Suprapubic skin (tissue), 4 donors: ENCODE measurements at regions not wholly inside any gene's neighbourhood (a gene's known extent, or its start where the extent isn't known, plus 50 kb on each side); places are given as distances from the start of the nearest gene placed in this dataset.

Source experiments
- DNase-seq, 2 donors: peaks; one replicate each; pipeline ENCODE4 v3.0.0-alpha.2; 2019; ENCODE audit warnings: low spot score in 2 of 2
- H3K27ac ChIP-seq: fragments of 200-600 bp; sonication (generic); one replicate; pipeline ENCODE4 v1.5.1; 2019
- H3K27me3 ChIP-seq: fragments of 200-600 bp; sonication (generic); one replicate; pipeline ENCODE4 v1.5.1; 2019
- H3K36me3 ChIP-seq: fragments of 200-600 bp; sonication (generic); one replicate; pipeline ENCODE4 v1.5.1; 2019
- H3K4me1 ChIP-seq: fragments of 200-600 bp; sonication (generic); one replicate; pipeline ENCODE4 v1.5.1; 2019
- H3K4me3 ChIP-seq: fragments of 200-600 bp; sonication (generic); one replicate; pipeline ENCODE4 v1.5.1; 2019; ENCODE audit warnings: mild to moderate bottlenecking
- H3K9me3 ChIP-seq: fragments of 200-600 bp; sonication (generic); one replicate; pipeline ENCODE4 v1.5.1; 2019
- EP300 ChIP-seq: sonication (generic); formaldehyde crosslinking; IDR thresholded peaks from one replicate; pipeline ENCODE4 v1.6.1; 2017; ENCODE audit warnings: antibody characterized with exemption
- POLR2A ChIP-seq, 2 donors: fragments of 450-650 bp; IDR thresholded peaks; one replicate each; pipeline ENCODE4 v1.6.1; 2017; ENCODE audit warnings: antibody characterized with exemption in 2 of 2, mild to moderate bottlenecking in 2 of 2, moderate library complexity in 2 of 2
- POLR2AphosphoS5 ChIP-seq, 3 donors: sonication (generic); formaldehyde crosslinking; IDR thresholded peaks; one replicate each; pipeline ENCODE4 v1.6.1; 2017; ENCODE audit warnings: antibody characterized with exemption in 3 of 3
- WGBS: methylation state at CpG from one replicate; pipeline ENCODE4 v1.1.5; 2018; 5-methylcytosine and 5-hydroxymethylcytosine counted together
- TF ChIP-seq, protein P1 (sequence below), 2 donors: fragments of 200-600 bp in 1 of 2; fragments of 450-650 bp in 1 of 2; sonication (generic) in 1 of 2; IDR thresholded peaks; one replicate each; pipeline ENCODE4 v1.5.1; 2016 to 2019; ENCODE audit warnings: antibody characterized with exemption in 2 of 2, mild to moderate bottlenecking in 1 of 2, moderate library complexity in 1 of 2

GRCh38 chr18:1995041-1995612 lies 576.2 kb downstream of the METTL4 start:
- no peak for TF ChIP-seq POLR2A (IDR thresholded peaks at IDR 0.05)
- TF ChIP-seq, protein P1, sequence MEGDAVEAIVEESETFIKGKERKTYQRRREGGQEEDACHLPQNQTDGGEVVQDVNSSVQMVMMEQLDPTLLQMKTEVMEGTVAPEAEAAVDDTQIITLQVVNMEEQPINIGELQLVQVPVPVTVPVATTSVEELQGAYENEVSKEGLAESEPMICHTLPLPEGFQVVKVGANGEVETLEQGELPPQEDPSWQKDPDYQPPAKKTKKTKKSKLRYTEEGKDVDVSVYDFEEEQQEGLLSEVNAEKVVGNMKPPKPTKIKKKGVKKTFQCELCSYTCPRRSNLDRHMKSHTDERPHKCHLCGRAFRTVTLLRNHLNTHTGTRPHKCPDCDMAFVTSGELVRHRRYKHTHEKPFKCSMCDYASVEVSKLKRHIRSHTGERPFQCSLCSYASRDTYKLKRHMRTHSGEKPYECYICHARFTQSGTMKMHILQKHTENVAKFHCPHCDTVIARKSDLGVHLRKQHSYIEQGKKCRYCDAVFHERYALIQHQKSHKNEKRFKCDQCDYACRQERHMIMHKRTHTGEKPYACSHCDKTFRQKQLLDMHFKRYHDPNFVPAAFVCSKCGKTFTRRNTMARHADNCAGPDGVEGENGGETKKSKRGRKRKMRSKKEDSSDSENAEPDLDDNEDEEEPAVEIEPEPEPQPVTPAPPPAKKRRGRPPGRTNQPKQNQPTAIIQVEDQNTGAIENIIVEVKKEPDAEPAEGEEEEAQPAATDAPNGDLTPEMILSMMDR (IDR thresholded peaks at IDR 0.05) = no peak
- TF ChIP-seq EP300 = no peak
- H3K27ac ChIP-seq = no peak overlapping the region
- H3K9me3 ChIP-seq = no peaks in the 10 kb centered on the region
- H3K4me3 ChIP-seq = no peak overlapping the region
- no peaks in the 10 kb centered on the region for H3K4me1 ChIP-seq
- no peaks in the 10 kb centered on the region for H3K36me3 ChIP-seq
- 60% methylated on average over 1 of the region's 1 CpG for WGBS
- no peak for DNase-seq
- H3K27me3 ChIP-seq = no peaks in the 10 kb centered on the region

- H3K27ac ChIP-seq = no peak overlapping the region
Observed at GRCh38 chr18:1998121-1998520, 573.2 kb downstream of the METTL4 start.

DNA sequence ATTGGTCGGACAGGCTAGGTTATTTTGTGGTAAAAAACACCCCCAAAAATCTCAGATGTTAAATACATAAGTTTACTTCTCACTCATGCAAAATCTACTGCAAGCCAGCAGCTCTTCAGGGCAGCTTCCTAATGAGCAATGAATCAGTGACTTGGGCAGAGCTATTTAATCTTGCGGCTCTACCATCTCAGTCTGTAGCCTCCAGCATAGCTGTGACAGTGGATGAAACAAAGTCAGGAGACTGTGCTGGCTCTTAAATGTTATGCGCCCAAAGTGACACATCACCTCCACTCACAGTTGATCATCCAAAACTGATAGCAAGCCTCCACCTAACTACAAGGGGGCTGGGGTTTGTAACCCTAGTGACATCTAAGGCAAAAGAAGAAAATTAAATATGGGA lies 571.9 kb downstream of the METTL4 start:
- Histone ChIP-seq H3K9me3 (no peaks in the 10 kb centered on the region), H3K36me3 (no peaks in the 10 kb centered on the region), H3K4me1 (no peaks in the 10 kb centered on the region), H3K4me3 (no peak overlapping the region), H3K27me3 (no peaks in the 10 kb centered on the region), H3K27ac (no peak overlapping the region)
- DNase-seq = no peak
- TF ChIP-seq POLR2A (IDR thresholded peaks at IDR 0.05) = no peak
- TF ChIP-seq, protein P1 (IDR thresholded peaks at IDR 0.05) = no peak
- no peak for TF ChIP-seq POLR2AphosphoS5 (IDR thresholded peaks at IDR 0.05)
- 79% methylated on average over 3 of the region's 3 CpGs for whole genome bisulfite sequencing

More at GRCh38 chr18:1998121-1998520, 573.2 kb downstream of the METTL4 start:
- TF ChIP-seq POLR2A (IDR thresholded peaks at IDR 0.05) (no peak), POLR2AphosphoS5 (IDR thresholded peaks at IDR 0.05) (no peak)
- TF ChIP-seq, protein P1 (IDR thresholded peaks at IDR 0.05) = no peak
- Histone ChIP-seq H3K9me3 (no peaks in the 10 kb centered on the region), H3K36me3 (no peaks in the 10 kb centered on the region), H3K4me3 (no peak overlapping the region), H3K27me3 (no peaks in the 10 kb centered on the region), H3K4me1 (no peaks in the 10 kb centered on the region)
- DNase-seq = no peak
- WGBS = 60% methylated on average over 2 of the region's 2 CpGs

GRCh38 chr18:2002151-2002550 lies 569.2 kb downstream of the METTL4 start:
- 62% methylated on average over 2 of the region's 2 CpGs for WGBS
- no peaks in the 10 kb centered on the region for H3K27me3 ChIP-seq
- TF ChIP-seq, protein P1 (IDR thresholded peaks at IDR 0.05) = no peak
- no peak for TF ChIP-seq POLR2AphosphoS5 (IDR thresholded peaks at IDR 0.05)
- no peak for TF ChIP-seq EP300
- no peak for TF ChIP-seq POLR2A (IDR thresholded peaks at IDR 0.05)
- no peaks in the 10 kb centered on the region for H3K36me3 ChIP-seq
- H3K9me3 ChIP-seq = no peaks in the 10 kb centered on the region
- H3K27ac ChIP-seq = no peak overlapping the region
- DNase-seq = no peak
- H3K4me1 ChIP-seq = no peaks in the 10 kb centered on the region
- H3K4me3 ChIP-seq = no peak overlapping the region

DNA sequence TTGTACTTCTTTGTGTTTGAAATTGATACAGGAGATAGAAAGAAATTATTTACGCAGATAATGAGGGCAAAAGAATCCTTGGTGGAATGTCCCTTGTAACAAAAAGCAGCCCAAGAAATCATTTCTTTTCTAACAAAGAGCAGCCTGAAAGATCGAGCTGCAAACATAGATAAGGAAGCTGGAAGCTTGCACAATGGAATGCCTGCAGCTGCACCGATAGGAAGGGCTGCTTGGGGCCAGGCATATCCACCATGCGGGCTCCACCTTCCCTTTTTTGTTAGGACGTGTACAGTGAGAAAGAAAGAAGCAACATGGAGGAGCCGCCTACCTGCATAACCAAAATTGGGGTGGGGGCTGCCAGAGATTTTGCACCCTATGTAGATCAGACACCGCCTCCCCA lies 568.7 kb downstream of the METTL4 start:
- TF ChIP-seq EP300 = no peak
- TF ChIP-seq POLR2A (IDR thresholded peaks at IDR 0.05) = no peak
- TF ChIP-seq, protein P1 (IDR thresholded peaks at IDR 0.05) = no peak
- 51% methylated on average over 7 of the region's 7 CpGs for whole genome bisulfite sequencing
- Histone ChIP-seq H3K27me3 (no peaks in the 10 kb centered on the region), H3K4me3 (no peak overlapping the region), H3K4me1 (no peaks in the 10 kb centered on the region), H3K27ac (no peak overlapping the region), H3K9me3 (no peaks in the 10 kb centered on the region), H3K36me3 (no peaks in the 10 kb centered on the region)
- no peak for DNase-seq
